Smooth muscle cell (in vitro differentiated cells): ENCODE measurements at regions not wholly inside any gene's neighbourhood (a gene's known extent, or its start where the extent isn't known, plus 50 kb on each side); places are given as distances from the start of the nearest gene placed in this dataset.

Experiments
- DNase-seq: peaks from one replicate; lab custom pipeline; 2025; ENCODE audit not compliant: unreplicated experiment; lab: John Stamatoyannopoulos, UW
- H2AFZ ChIP-seq: fragments of 200-600 bp; sonication (generic); 2 replicates; pipeline ENCODE4 v1.6.0; 2016; ENCODE audit warnings: antibody characterized with exemption, low read depth, mild to moderate bottlenecking
- H3F3A ChIP-seq: fragments of 200-600 bp; sonication (generic); 2 replicates; pipeline ENCODE4 v1.6.0; 2017; ENCODE audit warnings: antibody characterized with exemption, low read depth
- H3K27ac ChIP-seq: fragments of 200-600 bp; sonication (generic); 2 replicates; pipeline ENCODE4 v1.5.1; 2016; ENCODE audit warnings: low read depth, mild to moderate bottlenecking
- H3K27me3 ChIP-seq: fragments of 200-600 bp; sonication (generic); 2 replicates; pipeline ENCODE4 v1.6.1; 2016; ENCODE audit warnings: low read depth, mild to moderate bottlenecking
- H3K36me3 ChIP-seq: fragments of 200-600 bp; sonication (generic); 2 replicates; pipeline ENCODE4 v1.5.1; 2016; ENCODE audit warnings: low read depth
- H3K4me1 ChIP-seq: fragments of 200-600 bp; sonication (generic); 2 replicates; pipeline ENCODE4 v1.5.1; 2016; ENCODE audit warnings: low read depth
- H3K4me2 ChIP-seq: fragments of 200-600 bp; sonication (generic); 2 replicates; pipeline ENCODE4 v1.6.0; 2016; ENCODE audit warnings: mild to moderate bottlenecking
- H3K4me3 ChIP-seq: fragments of 200-600 bp; sonication (generic); 2 replicates; pipeline ENCODE4 v1.5.1; 2016; ENCODE audit warnings: mild to moderate bottlenecking
- H3K79me2 ChIP-seq: fragments of 200-600 bp; sonication (generic); 2 replicates; pipeline ENCODE4 v1.6.0; 2016; ENCODE audit warnings: low read depth, mild to moderate bottlenecking
- H3K9ac ChIP-seq: fragments of 200-600 bp; sonication (generic); 2 replicates; pipeline ENCODE4 v1.6.0; 2016; ENCODE audit warnings: low read depth
- H3K9me3 ChIP-seq: fragments of 200-600 bp; sonication (generic); replicated peaks from 2 replicates; pipeline ENCODE4 v1.5.1; 2016; ENCODE audit warnings: low read depth
- H4K20me1 ChIP-seq: fragments of 200-600 bp; sonication (generic); 2 replicates; pipeline ENCODE4 v1.6.0; 2016; ENCODE audit warnings: low read depth
- WGBS: methylation state at CpG from one replicate; pipeline ENCODE4 v1.1.7; 2016; ENCODE audit warnings: low lambda C conversion rate; 5-methylcytosine and 5-hydroxymethylcytosine counted together
- TF ChIP-seq, protein P1 (sequence below): fragments of 200-600 bp; sonication (generic); IDR thresholded peaks from 2 replicates; pipeline ENCODE4 v1.5.1; 2017; ENCODE audit warnings: borderline replicate concordance, mild to moderate bottlenecking, antibody characterized with exemption; ENCODE audit not compliant: insufficient read depth, poor library complexity, severe bottlenecking

DNA sequence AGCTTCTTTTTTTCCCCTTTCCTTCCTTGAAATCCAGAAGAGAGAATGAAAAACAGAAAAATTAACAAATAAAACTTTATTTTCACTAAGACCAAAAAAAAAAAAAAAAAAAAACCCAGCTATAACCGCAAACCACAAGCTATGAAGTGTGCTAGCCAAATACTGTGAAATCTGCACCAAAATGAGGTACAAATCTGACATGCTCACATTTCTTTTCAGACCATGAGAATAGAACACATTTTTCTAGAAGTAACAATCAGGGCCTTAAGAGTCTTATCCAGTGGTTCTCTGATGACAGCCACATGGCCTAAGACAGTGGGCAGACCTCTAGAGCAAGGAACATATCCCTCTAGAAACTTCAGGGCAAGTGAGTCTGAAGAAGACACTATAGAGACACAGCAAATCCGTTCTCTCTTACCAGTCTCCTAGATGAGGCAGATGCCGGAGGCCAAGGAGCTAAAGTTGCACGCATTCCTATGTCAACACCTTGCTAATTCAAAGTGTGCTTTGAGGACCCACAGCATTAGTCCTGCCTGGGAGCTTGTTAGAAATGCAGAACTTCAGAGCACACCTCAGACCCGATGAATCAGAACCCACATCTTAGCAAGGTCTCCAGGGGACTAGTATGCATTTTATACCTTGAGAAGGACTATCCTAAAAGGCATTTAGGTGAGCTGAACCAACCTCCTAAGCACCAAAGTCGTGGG is 317.1 kb downstream of the MYCN start:
- 87% methylated on average over 6 of the region's 6 CpGs for WGBS
- no peak for DNase-seq

DNA sequence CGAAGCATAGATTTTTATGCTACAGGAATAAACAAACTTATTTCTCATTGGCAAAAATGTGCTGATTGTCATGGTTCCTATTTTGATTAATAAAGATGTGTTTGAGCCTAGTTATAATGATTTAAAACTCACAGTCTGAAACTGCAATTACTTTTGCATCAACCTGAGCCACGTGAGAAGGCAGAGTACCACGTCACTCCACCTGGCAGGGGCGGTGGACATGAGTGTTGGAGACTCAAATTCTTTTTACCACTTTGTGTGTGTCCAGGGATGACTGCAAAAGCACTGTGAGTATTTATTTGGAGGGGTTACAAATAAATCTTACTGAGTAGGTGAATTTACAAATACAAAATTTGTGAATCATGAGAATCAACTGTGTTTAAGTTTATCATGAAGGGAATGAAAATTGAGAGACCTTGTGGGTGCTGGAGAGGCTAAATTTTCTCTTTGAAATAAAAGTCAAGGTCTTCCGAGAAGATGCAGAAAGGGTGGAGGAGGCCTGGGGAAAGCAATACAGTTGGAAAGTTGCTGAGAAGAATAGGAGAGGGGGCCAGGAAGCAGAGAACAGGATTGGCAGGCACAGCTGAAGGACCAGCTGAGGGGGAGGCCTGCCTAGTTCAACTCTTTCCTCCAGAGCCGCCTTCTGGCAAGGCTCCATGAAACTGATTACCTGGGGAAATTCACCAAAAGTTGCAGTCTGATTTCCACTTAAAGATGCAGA is 316.4 kb downstream of the MYCN start:
- WGBS: 93% methylated on average over 6 of the region's 6 CpGs
- no peak overlapping the region for H2AFZ ChIP-seq

More for the DNA sequence above, 317.1 kb downstream of the MYCN start:
- no peaks in the 10 kb centered on the region for H3K9me3 ChIP-seq
- H3K9ac ChIP-seq: no peak overlapping the region
- no peak overlapping the region for H2AFZ ChIP-seq
- no peak overlapping the region for H3K27ac ChIP-seq
- H3K36me3 ChIP-seq: no peaks in the 10 kb centered on the region
- H3K79me2 ChIP-seq: no peaks in the 10 kb centered on the region
- H3K27me3 ChIP-seq: no peaks in the 10 kb centered on the region
- no peak overlapping the region for H3K4me3 ChIP-seq
- H4K20me1 ChIP-seq: no peaks in the 10 kb centered on the region
- no peaks in the 10 kb centered on the region for H3F3A ChIP-seq
- no peak overlapping the region for H3K4me2 ChIP-seq
- H3K4me1 ChIP-seq: peaks cover 4% of the 10 kb centered on the region
- TF ChIP-seq, protein P1, sequence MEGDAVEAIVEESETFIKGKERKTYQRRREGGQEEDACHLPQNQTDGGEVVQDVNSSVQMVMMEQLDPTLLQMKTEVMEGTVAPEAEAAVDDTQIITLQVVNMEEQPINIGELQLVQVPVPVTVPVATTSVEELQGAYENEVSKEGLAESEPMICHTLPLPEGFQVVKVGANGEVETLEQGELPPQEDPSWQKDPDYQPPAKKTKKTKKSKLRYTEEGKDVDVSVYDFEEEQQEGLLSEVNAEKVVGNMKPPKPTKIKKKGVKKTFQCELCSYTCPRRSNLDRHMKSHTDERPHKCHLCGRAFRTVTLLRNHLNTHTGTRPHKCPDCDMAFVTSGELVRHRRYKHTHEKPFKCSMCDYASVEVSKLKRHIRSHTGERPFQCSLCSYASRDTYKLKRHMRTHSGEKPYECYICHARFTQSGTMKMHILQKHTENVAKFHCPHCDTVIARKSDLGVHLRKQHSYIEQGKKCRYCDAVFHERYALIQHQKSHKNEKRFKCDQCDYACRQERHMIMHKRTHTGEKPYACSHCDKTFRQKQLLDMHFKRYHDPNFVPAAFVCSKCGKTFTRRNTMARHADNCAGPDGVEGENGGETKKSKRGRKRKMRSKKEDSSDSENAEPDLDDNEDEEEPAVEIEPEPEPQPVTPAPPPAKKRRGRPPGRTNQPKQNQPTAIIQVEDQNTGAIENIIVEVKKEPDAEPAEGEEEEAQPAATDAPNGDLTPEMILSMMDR: no peak

DNA sequence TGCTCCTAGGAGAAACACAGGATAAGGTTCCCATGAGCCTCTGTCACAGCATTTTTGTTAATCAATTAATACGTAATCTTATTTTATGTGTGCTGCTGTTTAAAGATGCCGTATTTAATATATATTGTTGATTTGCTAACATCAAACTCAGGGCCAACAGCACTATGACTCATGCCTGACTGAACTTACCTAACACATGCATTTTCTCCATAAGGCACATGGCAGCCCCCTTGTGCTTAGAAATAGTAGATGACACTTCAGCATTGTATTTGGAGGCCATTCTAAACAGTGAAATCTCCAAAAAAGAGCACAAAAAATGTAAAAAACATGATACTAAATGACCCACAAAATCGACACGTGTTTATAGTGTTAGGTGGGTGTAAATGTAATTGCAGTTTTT is 314.8 kb downstream of the MYCN start:
- Histone ChIP-seq H3K9me3 (no peaks in the 10 kb centered on the region), H3K36me3 (no peaks in the 10 kb centered on the region), H3K4me1 (peaks cover 4% of the 10 kb centered on the region), H3K79me2 (no peaks in the 10 kb centered on the region), H2AFZ (no peak overlapping the region), H3K27me3 (no peaks in the 10 kb centered on the region), H4K20me1 (no peaks in the 10 kb centered on the region), H3K9ac (no peak overlapping the region), H3F3A (no peaks in the 10 kb centered on the region), H3K27ac (no peak overlapping the region), H3K4me3 (no peak overlapping the region), H3K4me2 (no peak overlapping the region)
- DNase-seq: no peak
- TF ChIP-seq, protein P1: no peak
- WGBS: 96% methylated on average over 4 of the region's 4 CpGs

More for the DNA sequence above, 316.4 kb downstream of the MYCN start:
- Histone ChIP-seq H3F3A (no peaks in the 10 kb centered on the region), H3K4me2 (no peak overlapping the region), H3K36me3 (no peaks in the 10 kb centered on the region), H3K4me1 (peaks cover 4% of the 10 kb centered on the region), H3K9me3 (no peaks in the 10 kb centered on the region), H3K4me3 (no peak overlapping the region), H3K9ac (no peak overlapping the region), H3K79me2 (no peaks in the 10 kb centered on the region), H4K20me1 (no peaks in the 10 kb centered on the region), H3K27ac (no peak overlapping the region), H3K27me3 (no peaks in the 10 kb centered on the region)
- TF ChIP-seq, protein P1: no peak
- no peak for DNase-seq
